K562 (cell line): ENCODE measurements at regions not wholly inside any gene's neighbourhood (a gene's known extent, or its start where the extent isn't known, plus 50 kb on each side); places are given as distances from the start of the nearest gene placed in this dataset.

Experiments
- CBFB ChIP-seq: sonication (generic); formaldehyde crosslinking; IDR thresholded peaks from 2 replicates; pipeline ENCODE4 v1.4.0; 2020; ENCODE audit warnings: mild to moderate bottlenecking, missing genetic modification reagents
- ERF ChIP-seq: fragments of 450-650 bp; formaldehyde crosslinking; IDR thresholded peaks from 2 replicates; pipeline ENCODE4 v1.4.0; 2020; ENCODE audit warnings: mild to moderate bottlenecking, mixed read lengths
- ETV1 ChIP-seq: fragments of 450-650 bp; conservative IDR thresholded peaks from 2 replicates; pipeline ENCODE4 v1.6.1; 2016; ENCODE audit warnings: missing genetic modification characterization, control low read depth, low read depth, missing compliant biosample characterization
- FOXJ2 ChIP-seq: fragments of 200-800 bp; sonication (Bioruptor generic); IDR thresholded peaks from 2 replicates; pipeline ENCODE4 v1.6.1; 2016; ENCODE audit warnings: missing genetic modification characterization, missing compliant biosample characterization
- HIVEP1 ChIP-seq: fragments of 250-450 bp; sonication (Bioruptor Pico); IDR thresholded peaks from 2 replicates; pipeline ENCODE4 v1.4.0; 2020; ENCODE audit warnings: mild to moderate bottlenecking
- HNRNPUL1 ChIP-seq: fragments of 200-400 bp; formaldehyde crosslinking; IDR thresholded peaks from 2 replicates; pipeline ENCODE4 v1.6.1; 2017; ENCODE audit warnings: low read length
- HOXB6 ChIP-seq: fragments of 250-450 bp; sonication (Bioruptor Pico); IDR thresholded peaks from 2 replicates; pipeline ENCODE4 v1.5.1; 2022; ENCODE audit warnings: mild to moderate bottlenecking, borderline replicate concordance
- NEUROD1 ChIP-seq: fragments of 150-350 bp; IDR thresholded peaks from 2 replicates; pipeline ENCODE4 v1.6.1; 2014; ENCODE audit warnings: borderline replicate concordance, low read length, low read depth; ENCODE audit not compliant: partially characterized antibody
- PHF8 ChIP-seq: fragments of 200-600 bp; sonication (generic); IDR thresholded peaks from 2 replicates; pipeline ENCODE4 v1.6.1; 2012; ENCODE audit warnings: mixed run types, mild to moderate bottlenecking, inconsistent platforms, low read length, moderate library complexity, borderline replicate concordance
- RFX1 ChIP-seq: fragments of 450-650 bp; IDR thresholded peaks from 2 replicates; pipeline ENCODE4 v1.6.1; 2016; ENCODE audit warnings: mild to moderate bottlenecking, moderate library complexity
- SIN3A ChIP-seq, 2 experiments: fragments of 150-350 bp in 1 of 2; IDR thresholded peaks; 2 replicates each; pipeline ENCODE4 v1.6.1; 2011 to 2016; ENCODE audit warnings: borderline replicate concordance in 2 of 2, low read depth in 2 of 2, low read length in 2 of 2, mild to moderate bottlenecking in 2 of 2, moderate library complexity in 2 of 2; ENCODE audit not compliant: control insufficient read depth in 1 of 2
- SMAD1 ChIP-seq: fragments of 150-350 bp; IDR thresholded peaks from 2 replicates; pipeline ENCODE4 v1.6.1; 2014; ENCODE audit warnings: low read length, low read depth; ENCODE audit not compliant: partially characterized antibody
- SMARCA5 ChIP-seq: fragments of 450-650 bp; IDR thresholded peaks from 2 replicates; pipeline ENCODE4 v1.6.1; 2016
- TEAD4 ChIP-seq, 2 experiments: sonication (generic) in 1 of 2; formaldehyde crosslinking in 1 of 2; IDR thresholded peaks; 2 replicates each; pipeline versions ENCODE4 v1.6.1 to v1.8.0; 2012 to 2022; ENCODE audit warnings: borderline replicate concordance in 1 of 2, inconsistent platforms in 1 of 2, low read length in 1 of 2, mild to moderate bottlenecking in 1 of 2, missing genetic modification reagents in 1 of 2
- U2AF1 ChIP-seq: fragments of 200-400 bp; formaldehyde crosslinking; optimal IDR thresholded peaks from 2 replicates; pipeline ENCODE3; 2017; ENCODE audit warnings: mild to moderate bottlenecking, low read depth, low read length, moderate library complexity
- ZNF354B ChIP-seq: fragments of 250-450 bp; sonication (Bioruptor Pico); IDR thresholded peaks from 2 replicates; pipeline ENCODE4 v1.4.0; 2020
- ZNF586 ChIP-seq: fragments of 450-650 bp; formaldehyde crosslinking; conservative IDR thresholded peaks from 2 replicates; pipeline ENCODE4 v1.4.0; 2020; ENCODE audit warnings: mild to moderate bottlenecking, moderate library complexity
- ZNF695 ChIP-seq: fragments of 450-650 bp; formaldehyde crosslinking; IDR thresholded peaks from 2 replicates; pipeline ENCODE4 v1.4.0; 2020; ENCODE audit warnings: mild to moderate bottlenecking, moderate library complexity
- TF ChIP-seq, protein P1 (sequence below): sonication (generic); formaldehyde crosslinking; IDR thresholded peaks from 2 replicates; pipeline ENCODE4 v1.8.1; 2023; ENCODE audit warnings: mild to moderate bottlenecking, missing genetic modification reagents
- TF ChIP-seq, protein P2 (sequence below): fragments of 450-650 bp; IDR thresholded peaks from 2 replicates; pipeline ENCODE4 v1.6.1; 2016; ENCODE audit warnings: antibody characterized with exemption
- TF ChIP-seq, protein P3 (sequence below): fragments of 250-450 bp; sonication (Bioruptor Pico); IDR thresholded peaks from 2 replicates; pipeline ENCODE4 v1.4.0; 2020; ENCODE audit warnings: mild to moderate bottlenecking
- TF ChIP-seq, protein P4 (sequence below): fragments of 200-800 bp; sonication (Bioruptor generic); IDR thresholded peaks from 2 replicates; pipeline ENCODE4 v1.6.1; 2017; ENCODE audit warnings: missing genetic modification characterization, missing compliant biosample characterization

DNA sequence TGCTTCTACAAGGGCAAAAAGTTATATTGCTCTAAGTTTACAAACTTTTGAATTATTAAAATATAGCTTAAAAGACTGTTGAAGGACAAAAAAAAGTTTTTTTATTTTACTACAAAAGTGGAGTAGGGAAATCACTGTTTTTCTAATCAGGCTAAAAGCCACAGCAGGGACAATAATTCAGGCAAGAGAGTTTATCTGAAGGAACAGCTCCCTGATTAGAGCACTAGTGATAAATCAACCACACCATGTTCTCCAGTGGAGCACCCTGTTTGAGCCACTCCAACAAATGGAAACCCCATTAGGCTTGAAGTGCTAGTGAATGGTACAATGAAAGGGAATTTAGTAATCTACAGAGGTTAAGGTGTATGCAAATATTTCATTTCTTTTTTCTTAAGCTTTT lies 357.1 kb downstream of the SEMA3D start (continued):
- TF ChIP-seq, protein P1, sequence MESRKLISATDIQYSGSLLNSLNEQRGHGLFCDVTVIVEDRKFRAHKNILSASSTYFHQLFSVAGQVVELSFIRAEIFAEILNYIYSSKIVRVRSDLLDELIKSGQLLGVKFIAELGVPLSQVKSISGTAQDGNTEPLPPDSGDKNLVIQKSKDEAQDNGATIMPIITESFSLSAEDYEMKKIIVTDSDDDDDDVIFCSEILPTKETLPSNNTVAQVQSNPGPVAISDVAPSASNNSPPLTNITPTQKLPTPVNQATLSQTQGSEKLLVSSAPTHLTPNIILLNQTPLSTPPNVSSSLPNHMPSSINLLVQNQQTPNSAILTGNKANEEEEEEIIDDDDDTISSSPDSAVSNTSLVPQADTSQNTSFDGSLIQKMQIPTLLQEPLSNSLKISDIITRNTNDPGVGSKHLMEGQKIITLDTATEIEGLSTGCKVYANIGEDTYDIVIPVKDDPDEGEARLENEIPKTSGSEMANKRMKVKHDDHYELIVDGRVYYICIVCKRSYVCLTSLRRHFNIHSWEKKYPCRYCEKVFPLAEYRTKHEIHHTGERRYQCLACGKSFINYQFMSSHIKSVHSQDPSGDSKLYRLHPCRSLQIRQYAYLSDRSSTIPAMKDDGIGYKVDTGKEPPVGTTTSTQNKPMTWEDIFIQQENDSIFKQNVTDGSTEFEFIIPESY (CRISPR knock-in tag): no peak
- TF ChIP-seq NEUROD1: no peak
- no peak for TF ChIP-seq ETV1 (tag)
- no peak for TF ChIP-seq SMARCA5
- TF ChIP-seq SIN3A (IDR thresholded peaks at IDR 0.05; ENCODE audit: borderline replicate concordance in 2 of 2, control insufficient read depth in 1 of 2, low read depth in 2 of 2, low read length in 2 of 2): no peak
- TF ChIP-seq, protein P2, sequence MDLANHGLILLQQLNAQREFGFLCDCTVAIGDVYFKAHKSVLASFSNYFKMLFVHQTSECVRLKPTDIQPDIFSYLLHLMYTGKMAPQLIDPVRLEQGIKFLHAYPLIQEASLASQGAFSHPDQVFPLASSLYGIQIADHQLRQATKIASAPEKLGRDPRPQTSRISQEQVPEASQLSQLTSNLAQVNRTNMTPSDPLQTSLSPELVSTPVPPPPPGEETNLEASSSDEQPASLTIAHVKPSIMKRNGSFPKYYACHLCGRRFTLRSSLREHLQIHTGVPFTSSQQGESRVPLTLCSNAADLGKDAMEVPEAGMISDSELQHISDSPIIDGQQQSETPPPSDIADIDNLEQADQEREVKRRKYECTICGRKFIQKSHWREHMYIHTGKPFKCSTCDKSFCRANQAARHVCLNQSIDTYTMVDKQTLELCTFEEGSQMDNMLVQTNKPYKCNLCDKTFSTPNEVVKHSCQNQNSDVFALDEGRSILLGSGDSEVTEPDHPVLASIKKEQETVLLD: no peak
- TF ChIP-seq, protein P3, sequence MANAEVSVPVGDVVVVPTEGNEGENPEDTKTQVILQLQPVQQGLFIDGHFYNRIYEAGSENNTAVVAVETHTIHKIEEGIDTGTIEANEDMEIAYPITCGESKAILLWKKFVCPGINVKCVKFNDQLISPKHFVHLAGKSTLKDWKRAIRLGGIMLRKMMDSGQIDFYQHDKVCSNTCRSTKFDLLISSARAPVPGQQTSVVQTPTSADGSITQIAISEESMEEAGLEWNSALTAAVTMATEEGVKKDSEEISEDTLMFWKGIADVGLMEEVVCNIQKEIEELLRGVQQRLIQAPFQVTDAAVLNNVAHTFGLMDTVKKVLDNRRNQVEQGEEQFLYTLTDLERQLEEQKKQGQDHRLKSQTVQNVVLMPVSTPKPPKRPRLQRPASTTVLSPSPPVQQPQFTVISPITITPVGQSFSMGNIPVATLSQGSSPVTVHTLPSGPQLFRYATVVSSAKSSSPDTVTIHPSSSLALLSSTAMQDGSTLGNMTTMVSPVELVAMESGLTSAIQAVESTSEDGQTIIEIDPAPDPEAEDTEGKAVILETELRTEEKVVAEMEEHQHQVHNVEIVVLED (CRISPR knock-in tag): no peak
- no peak for TF ChIP-seq ZNF354B
- TF ChIP-seq PHF8: no peak
- no peak for TF ChIP-seq ERF
- TF ChIP-seq U2AF1: no peak
- no peak for TF ChIP-seq HOXB6
- no peak for TF ChIP-seq HNRNPUL1
- TF ChIP-seq SMAD1: no peak
- TF ChIP-seq FOXJ2: no peak
- TF ChIP-seq CBFB: no peak
- TF ChIP-seq ZNF586 (CRISPR knock-in tag): no peak
- TF ChIP-seq TEAD4 (IDR thresholded peaks at IDR 0.05; ENCODE audit: low read length): peak; percentile 91
- TF ChIP-seq TEAD4 (CRISPR knock-in tag; IDR thresholded peaks at IDR 0.05; ENCODE audit: borderline replicate concordance): no peak
- TF ChIP-seq ZNF695 (CRISPR knock-in tag): no peak
- TF ChIP-seq, protein P4, sequence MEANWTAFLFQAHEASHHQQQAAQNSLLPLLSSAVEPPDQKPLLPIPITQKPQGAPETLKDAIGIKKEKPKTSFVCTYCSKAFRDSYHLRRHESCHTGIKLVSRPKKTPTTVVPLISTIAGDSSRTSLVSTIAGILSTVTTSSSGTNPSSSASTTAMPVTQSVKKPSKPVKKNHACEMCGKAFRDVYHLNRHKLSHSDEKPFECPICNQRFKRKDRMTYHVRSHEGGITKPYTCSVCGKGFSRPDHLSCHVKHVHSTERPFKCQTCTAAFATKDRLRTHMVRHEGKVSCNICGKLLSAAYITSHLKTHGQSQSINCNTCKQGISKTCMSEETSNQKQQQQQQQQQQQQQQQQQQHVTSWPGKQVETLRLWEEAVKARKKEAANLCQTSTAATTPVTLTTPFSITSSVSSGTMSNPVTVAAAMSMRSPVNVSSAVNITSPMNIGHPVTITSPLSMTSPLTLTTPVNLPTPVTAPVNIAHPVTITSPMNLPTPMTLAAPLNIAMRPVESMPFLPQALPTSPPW (CRISPR knock-in tag): no peak
- TF ChIP-seq RFX1: no peak
- TF ChIP-seq HIVEP1: no peak
